Mucosa of rectum (tissue), 2 donors: ENCODE measurements at regions not wholly inside any gene's neighbourhood (a gene's known extent, or its start where the extent isn't known, plus 50 kb on each side); places are given as distances from the start of the nearest gene placed in this dataset.

ENCODE experiments used
- H3K27ac ChIP-seq, 2 donors: one replicate each; pipeline ENCODE4 v1.7.0; 2013; ENCODE audit warnings: inconsistent platforms in 2 of 2, low read depth in 2 of 2, low read length in 2 of 2
- H3K27me3 ChIP-seq, 2 donors: one replicate each; pipeline ENCODE4 v1.7.0; 2013; ENCODE audit warnings: low read length in 2 of 2; ENCODE audit not compliant: control insufficient read depth in 2 of 2, insufficient read depth in 2 of 2
- H3K36me3 ChIP-seq, 2 donors: one replicate each; pipeline ENCODE4 v1.7.0; 2013; ENCODE audit warnings: low read length in 2 of 2; ENCODE audit not compliant: control insufficient read depth in 2 of 2, insufficient read depth in 2 of 2
- H3K4me1 ChIP-seq, 2 donors: one replicate each; pipeline ENCODE4 v1.7.0; 2013; ENCODE audit warnings: low read length in 2 of 2, mild to moderate bottlenecking in 1 of 2; ENCODE audit not compliant: control insufficient read depth in 2 of 2, insufficient read depth in 2 of 2
- H3K4me3 ChIP-seq, 2 donors: one replicate each; pipeline ENCODE4 v1.7.0; 2013; ENCODE audit warnings: low read length in 2 of 2
- H3K9ac ChIP-seq, 2 donors: one replicate each; pipeline ENCODE4 v1.7.0; 2013; ENCODE audit warnings: low read length in 2 of 2, low read depth in 1 of 2, mild to moderate bottlenecking in 1 of 2
- H3K9me3 ChIP-seq, 2 donors: one replicate each; pipeline ENCODE4 v1.7.0; 2013; ENCODE audit warnings: low read length in 2 of 2; ENCODE audit not compliant: control insufficient read depth in 2 of 2
- donor health status: healthy.
- donor health status: Normal muscosa, but diverticular disease.

DNA sequence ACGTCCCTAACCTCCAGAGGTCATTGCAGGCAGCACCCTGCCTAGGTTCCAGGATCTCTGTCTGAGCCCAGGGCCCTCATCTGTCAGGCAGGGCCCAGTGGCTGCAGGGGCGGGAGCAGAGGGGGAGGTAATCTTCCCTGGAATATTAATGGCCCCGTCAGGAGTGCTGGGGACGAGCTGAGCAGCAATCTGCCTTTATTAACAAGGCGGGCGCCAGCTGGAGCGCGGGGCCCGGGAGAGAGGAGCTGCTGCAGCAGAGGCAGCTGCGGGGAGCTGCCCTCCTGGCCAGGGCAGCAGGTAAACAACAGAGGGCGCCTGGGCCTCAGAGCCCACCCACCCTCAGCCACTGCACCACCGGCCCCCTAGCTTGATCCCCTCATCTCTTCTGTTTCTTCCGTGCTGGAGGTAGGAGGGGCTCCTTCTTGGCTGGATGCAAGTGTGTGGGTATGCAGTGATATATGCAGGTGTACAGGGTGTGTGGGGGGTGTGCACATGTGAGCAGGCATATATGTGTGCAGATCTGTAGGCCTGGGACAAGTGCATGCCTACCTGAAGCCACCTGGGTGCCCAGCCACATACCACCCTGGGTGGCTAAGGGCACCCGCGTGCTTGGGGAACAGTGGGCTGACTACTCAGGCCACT is 131.8 kb upstream of the MLN start:
- no peak overlapping the region for H3K27ac ChIP-seq
- peaks cover 0 to 3% of the 10 kb centered on the region in 2 donors for H3K27me3 ChIP-seq
- no peak overlapping the region for H3K9ac ChIP-seq
- H3K9me3 ChIP-seq: no peaks in the 10 kb centered on the region
- H3K36me3 ChIP-seq: no peaks in the 10 kb centered on the region
- H3K4me1 ChIP-seq: no peaks in the 10 kb centered on the region
- no peak overlapping the region for H3K4me3 ChIP-seq

DNA sequence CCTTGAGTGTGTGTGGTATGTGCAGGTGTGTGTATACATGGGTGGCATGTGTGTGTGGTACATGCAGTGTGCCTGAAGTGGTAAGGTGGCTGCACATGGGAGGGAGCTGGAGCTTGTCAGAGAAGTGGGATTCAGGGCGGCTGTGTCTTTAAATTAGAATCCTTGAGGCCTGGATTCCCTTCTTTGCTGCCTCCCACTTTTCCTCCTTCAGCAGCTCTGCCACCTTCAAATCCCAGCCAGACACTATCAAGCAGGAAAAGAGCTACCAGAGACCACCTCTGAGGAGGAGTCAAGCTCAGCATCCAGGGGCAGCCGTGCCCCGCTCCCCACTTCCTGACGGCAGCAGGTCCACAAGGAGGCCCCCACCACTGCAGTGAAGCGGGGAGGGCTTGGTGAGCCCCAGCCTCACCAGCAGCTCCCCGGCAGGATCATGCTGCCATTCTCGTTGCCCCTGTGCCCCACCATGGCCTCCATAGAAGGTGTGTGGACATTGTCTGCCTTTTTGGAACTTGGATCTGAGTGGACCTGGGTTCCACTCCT is 131.0 kb upstream of the MLN start:
- Histone ChIP-seq H3K36me3 (no peaks in the 10 kb centered on the region), H3K27me3 (peaks cover 0 to 3% of the 10 kb centered on the region in 2 donors)

DNA sequence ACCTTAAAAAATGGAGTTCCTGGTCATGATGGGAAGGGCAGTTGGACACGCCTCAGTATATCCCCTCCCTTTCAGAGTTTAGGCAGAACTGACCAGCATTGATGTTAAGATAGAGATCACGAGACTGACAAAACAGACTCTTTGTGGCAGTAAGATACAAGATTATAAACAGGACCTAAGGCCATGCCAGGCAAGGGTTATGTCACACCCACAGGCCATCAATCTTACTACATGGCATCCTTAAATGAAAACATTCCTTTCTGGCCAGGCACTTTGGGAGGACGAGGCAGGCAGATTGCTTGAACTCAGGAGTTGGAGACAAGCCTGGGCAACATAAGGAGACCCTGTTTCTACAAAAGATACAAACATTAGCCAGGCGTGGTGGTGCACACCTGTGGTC is 129.3 kb upstream of the MLN start:
- Histone ChIP-seq H3K27ac (no peak overlapping the region), H3K4me3 (no peak overlapping the region), H3K9ac (no peak overlapping the region), H3K36me3 (no peaks in the 10 kb centered on the region), H3K27me3 (peaks cover 0 to 3% of the 10 kb centered on the region in 2 donors), H3K4me1 (no peaks in the 10 kb centered on the region), H3K9me3 (no peaks in the 10 kb centered on the region)

More for the DNA sequence above, 131.0 kb upstream of the MLN start:
- H3K27ac ChIP-seq: no peak overlapping the region
- H3K4me1 ChIP-seq: no peaks in the 10 kb centered on the region
- no peak overlapping the region for H3K9ac ChIP-seq
- no peaks in the 10 kb centered on the region for H3K9me3 ChIP-seq
- H3K4me3 ChIP-seq: no peak overlapping the region

DNA sequence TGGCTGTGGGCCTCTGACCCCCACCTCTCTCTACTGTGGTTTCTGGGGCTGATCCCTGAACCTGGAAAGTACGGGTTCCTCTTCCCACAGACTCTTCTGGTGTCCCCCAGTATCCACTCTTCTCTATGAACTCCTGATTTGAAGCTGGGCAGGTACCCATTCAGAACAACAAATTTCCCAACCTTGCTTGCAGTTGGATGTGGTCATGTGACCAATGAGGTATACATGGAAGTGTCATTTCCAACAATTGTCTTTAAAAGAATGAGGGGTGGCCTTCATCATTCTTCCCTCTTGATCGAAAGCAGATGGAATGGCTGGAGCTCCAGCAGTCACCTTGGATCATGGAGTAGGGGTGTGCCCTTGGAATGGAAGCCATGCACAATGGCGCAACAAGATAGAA is 128.0 kb upstream of the MLN start:
- Histone ChIP-seq H3K9me3 (no peaks in the 10 kb centered on the region), H3K27ac (no peak overlapping the region), H3K27me3 (peaks cover 0 to 3% of the 10 kb centered on the region in 2 donors), H3K9ac (no peak overlapping the region), H3K4me1 (no peaks in the 10 kb centered on the region), H3K36me3 (no peaks in the 10 kb centered on the region), H3K4me3 (no peak overlapping the region)

DNA sequence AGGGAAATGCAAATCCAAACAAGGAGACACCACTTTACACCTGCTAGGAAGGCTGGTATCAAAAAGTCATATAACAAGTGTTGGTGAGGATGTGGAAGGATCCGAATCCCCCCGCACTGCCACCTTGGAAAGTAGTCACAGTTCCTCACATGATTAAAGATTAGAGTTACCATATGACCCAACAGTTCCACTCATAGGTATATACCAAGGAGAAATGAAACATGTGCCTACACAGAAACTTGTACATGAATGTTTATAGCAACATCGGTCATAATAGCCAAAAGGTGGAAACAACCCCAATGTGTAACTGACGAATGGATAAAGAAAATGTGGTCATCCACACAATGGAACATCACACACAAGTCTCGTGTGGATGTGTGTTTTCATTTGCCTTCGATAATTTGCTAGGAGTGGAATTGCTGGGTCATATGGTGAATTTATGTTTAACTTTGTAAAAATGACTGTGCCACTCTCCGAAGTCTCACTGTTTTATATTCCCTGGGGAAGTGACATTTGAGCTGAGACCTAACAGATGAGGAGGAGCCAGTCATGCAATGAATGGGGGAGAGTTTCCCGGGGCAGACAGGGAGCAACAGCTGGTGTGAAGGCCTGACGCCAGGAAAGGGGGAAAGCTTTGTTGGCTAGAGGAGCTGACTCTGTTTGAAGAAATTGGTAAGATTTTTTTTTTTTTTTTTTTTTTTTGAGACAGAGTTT is 125.9 kb upstream of the MLN start:
- Histone ChIP-seq H3K4me3 (no peak overlapping the region), H3K9ac (no peak overlapping the region)

DNA sequence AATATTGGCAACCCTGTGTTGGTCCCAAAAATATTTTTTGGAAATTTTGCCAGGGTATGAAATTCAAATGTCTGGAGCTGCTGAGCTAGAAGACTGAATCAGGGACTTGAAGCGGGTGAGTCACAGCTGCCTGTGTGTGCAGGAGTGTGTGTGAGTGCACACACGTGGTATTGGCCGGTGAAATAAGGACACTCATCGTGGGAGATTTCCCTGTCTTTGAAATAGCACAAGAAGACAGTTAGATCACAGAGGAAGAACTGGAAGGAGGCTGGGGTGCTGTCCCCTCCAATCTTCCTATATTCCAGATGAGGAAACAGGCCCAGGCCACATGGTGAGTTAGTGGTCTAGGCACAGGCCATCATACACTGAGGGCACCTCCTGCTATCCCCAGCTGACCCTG is 123.8 kb upstream of the MLN start:
- Histone ChIP-seq H3K36me3 (no peaks in the 10 kb centered on the region), H3K9ac (no peak overlapping the region), H3K4me3 (no peak overlapping the region), H3K9me3 (no peaks in the 10 kb centered on the region), H3K27me3 (peaks cover 0 to 3% of the 10 kb centered on the region in 2 donors), H3K4me1 (peaks cover 0 to 2% of the 10 kb centered on the region in 2 donors), H3K27ac (peak overlapping the region in 1 of 2 donors; percentile 20)

More for the DNA sequence above, 125.9 kb upstream of the MLN start:
- Histone ChIP-seq H3K9me3 (no peaks in the 10 kb centered on the region), H3K4me1 (no peaks in the 10 kb centered on the region), H3K27me3 (peaks cover 0 to 3% of the 10 kb centered on the region in 2 donors), H3K36me3 (no peaks in the 10 kb centered on the region), H3K27ac (no peak overlapping the region)

DNA sequence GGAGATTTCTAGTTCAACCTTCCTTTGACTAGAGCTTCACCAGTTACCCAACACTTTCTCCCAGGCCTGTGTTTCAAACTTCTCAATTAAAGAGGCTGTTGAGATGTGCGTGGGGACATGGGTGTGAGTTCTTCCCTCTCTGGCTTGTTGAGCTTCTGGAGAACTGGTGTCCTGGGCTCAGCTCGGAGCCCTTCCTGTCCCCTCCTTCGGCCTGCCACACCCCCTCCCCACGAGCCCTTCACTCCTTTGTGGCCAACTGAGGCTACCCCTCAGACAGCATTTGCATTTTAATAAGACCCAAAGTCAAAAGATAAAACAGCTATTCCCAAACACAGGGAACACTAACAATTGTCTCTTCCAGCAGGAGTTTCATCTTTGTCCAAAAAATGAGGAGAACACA is 123.3 kb upstream of the MLN start:
- peaks cover 0 to 3% of the 10 kb centered on the region in 2 donors for H3K27me3 ChIP-seq
- no peaks in the 10 kb centered on the region for H3K9me3 ChIP-seq
- H3K4me3 ChIP-seq: no peak overlapping the region
- no peak overlapping the region for H3K27ac ChIP-seq
- no peaks in the 10 kb centered on the region for H3K36me3 ChIP-seq
- no peak overlapping the region for H3K9ac ChIP-seq
- peaks cover 0 to 2% of the 10 kb centered on the region in 2 donors for H3K4me1 ChIP-seq

DNA sequence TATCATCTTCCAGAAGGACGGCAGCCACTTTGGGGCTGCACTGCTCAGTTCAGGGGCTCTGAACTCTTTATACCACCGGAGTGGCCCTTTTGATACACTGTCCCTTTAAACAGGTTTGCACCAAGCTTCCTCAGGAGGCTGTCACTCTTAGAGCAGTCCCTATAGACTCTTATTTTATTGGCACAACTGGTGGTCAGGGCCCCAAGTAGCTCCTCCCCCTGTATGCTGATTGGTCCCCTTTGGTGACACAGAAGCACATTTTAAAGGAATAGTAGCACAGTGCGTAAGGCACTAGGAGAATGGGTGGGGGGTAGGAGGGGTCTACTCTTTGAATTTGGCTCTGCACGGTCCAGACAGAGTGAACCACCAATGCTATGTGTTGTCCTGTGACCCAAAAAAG is 122.6 kb upstream of the MLN start:
- H3K9ac ChIP-seq: no peak overlapping the region
- H3K36me3 ChIP-seq: no peaks in the 10 kb centered on the region
- H3K4me1 ChIP-seq: peaks cover 0 to 2% of the 10 kb centered on the region in 2 donors
- H3K27ac ChIP-seq: no peak overlapping the region
- H3K4me3 ChIP-seq: no peak overlapping the region
- H3K9me3 ChIP-seq: no peaks in the 10 kb centered on the region
- H3K27me3 ChIP-seq: no peaks in the 10 kb centered on the region

DNA sequence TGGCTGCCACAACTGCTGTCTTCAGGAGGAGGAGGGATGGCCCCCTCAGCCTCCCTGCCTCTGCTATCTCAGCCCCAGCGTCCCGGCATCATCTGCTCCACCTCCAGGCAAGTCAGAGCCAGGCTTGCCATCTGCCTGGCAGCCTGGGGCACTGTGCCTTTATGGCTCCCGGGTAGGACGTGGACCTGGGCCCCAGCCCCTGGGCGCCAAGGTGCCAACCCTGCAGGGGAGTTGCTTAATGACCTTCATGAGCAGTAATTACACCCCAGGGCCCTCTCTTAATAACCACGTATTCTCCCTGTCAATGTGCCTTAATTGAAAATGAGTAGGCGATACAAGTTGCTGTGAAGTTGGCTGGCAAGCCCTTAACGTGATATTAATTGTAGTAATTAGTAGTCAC is 122.1 kb upstream of the MLN start:
- H3K27ac ChIP-seq: no peak overlapping the region
- peaks cover 0 to 2% of the 10 kb centered on the region in 2 donors for H3K4me1 ChIP-seq
- H3K4me3 ChIP-seq: no peak overlapping the region
- no peaks in the 10 kb centered on the region for H3K27me3 ChIP-seq
- H3K9me3 ChIP-seq: no peaks in the 10 kb centered on the region
- no peaks in the 10 kb centered on the region for H3K36me3 ChIP-seq
- H3K9ac ChIP-seq: no peak overlapping the region

DNA sequence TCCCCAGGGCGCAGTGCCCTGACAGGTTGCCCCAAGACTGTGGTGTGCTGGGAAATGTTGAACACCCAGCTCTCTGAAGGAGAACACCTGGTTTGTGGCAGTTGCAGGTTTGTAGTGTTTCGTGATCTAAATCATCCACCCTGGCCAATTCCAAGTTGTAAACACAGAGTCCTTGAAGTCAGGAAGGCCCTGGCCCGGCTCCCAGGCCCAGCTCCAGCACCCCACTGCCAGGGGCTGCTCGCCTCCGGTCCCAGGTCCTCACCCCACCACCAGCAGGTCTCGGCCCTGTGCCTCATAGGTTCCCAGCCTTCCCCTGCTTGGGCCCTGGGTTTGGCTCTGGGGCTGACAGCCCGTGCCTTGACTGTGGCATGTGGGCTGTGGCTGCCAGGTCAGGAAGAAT is 121.4 kb upstream of the MLN start:
- Histone ChIP-seq H3K9me3 (no peaks in the 10 kb centered on the region), H3K36me3 (no peaks in the 10 kb centered on the region), H3K9ac (no peak overlapping the region), H3K4me3 (no peak overlapping the region), H3K27ac (no peak overlapping the region), H3K27me3 (no peaks in the 10 kb centered on the region), H3K4me1 (peaks cover 0 to 2% of the 10 kb centered on the region in 2 donors)
